ENCODE measurements at regions not wholly inside any gene's neighbourhood (a gene's known extent, or its start where the extent isn't known, plus 50 kb on each side); places are given as distances from the start of the nearest gene placed in this dataset.

DNA sequence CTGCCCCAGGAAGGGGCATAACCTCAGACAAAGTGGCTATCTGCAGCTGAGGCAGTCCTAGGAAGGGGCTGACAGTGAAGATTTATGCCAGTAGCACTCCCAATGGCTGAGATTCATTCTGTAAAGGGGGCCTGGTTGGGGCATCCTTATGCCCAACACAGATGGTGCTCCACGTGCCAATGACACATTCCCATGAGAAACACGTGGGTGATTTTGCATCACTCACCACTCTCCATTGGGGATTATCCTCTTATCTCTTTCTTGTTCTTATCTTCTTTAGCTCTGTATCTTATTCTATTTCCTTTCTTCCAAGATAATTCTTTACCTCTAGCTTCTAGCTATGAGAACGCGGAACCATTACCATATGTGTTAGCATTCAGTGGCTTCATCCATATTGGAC is 194.0 kb upstream of the TUT7 start:
- Mint-ChIP-seq H3K36me3 (no peaks in the 10 kb centered on the region), H3K27ac (no peak overlapping the region), H3K9me3 (no peaks in the 10 kb centered on the region)
- ATAC-seq (no peak), DNase-seq (ENCODE audit: low spot score in 2 of 2) (no peak)

DNA sequence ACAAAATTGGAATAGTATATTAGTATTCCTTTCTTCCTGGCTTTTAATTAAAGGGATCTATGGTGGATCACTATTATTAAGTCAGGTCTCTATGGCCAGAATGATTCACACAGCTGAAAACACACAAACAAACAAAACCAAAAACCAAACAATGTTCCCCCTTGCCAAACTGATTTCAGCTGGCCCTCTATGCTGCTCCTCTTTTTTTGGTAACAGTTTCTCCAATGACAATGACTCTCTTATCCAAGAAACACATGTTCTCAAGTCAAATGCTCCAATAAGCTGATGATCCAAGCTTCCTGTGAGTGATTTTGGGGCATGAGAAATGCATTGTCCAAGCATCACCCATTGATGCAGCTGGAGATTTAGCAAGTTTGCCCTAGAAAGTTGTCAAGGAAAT is 193.4 kb upstream of the TUT7 start:
- Mint-ChIP-seq H3K36me3 (no peaks in the 10 kb centered on the region), H3K27ac (no peak overlapping the region), H3K9me3 (no peaks in the 10 kb centered on the region)
- no peak for ATAC-seq
- no peak for DNase-seq (ENCODE audit: low spot score in 2 of 2)

DNA sequence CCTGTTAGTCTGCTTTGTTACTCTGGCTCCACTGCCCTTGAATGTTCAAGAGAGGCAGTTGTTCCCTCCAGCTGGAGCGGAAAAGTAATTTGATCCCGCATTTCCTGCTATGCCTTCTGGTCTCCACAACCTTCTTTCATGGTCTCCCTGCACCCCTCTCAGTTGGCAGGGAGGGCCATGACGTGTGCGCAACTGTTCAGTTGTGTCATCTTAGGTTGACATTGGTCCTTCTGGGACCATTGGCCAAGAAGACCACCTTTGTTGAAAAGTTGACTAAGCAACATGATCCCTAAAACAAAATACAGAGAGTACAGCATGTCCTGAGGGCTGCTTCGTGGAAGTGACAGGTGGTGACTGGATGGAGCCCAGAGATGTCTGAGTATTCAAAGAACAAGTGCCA is 192.5 kb upstream of the TUT7 start:
- no peaks in the 10 kb centered on the region for H3K9me3 Mint-ChIP-seq
- ATAC-seq, result no peak
- no peak for DNase-seq (ENCODE audit: low spot score in 2 of 2)
- no peak overlapping the region for H3K27ac Mint-ChIP-seq
- no peaks in the 10 kb centered on the region for H3K36me3 Mint-ChIP-seq

DNA sequence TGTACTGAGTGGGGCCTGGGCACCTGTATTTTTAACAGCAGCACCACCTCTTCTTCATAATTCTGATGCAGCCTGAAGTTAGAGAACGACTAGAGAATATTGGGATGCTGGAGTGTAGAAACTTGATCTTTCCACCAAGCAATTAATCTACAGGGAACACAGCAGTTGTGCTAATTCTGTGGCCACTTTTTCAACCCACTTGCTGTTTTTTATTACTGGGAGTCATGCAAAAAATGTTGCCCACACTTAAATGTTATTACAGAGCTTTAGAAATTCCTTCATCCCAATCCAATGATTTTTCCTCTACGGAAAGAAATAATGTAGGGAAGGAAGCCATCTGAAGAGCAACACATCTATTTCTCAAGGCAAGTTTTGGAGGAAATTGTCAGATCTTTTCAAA is 190.9 kb upstream of the TUT7 start:
- DNase-seq (ENCODE audit: low spot score in 2 of 2) (no peak), ATAC-seq (no peak)
- Mint-ChIP-seq H3K27ac (no peak overlapping the region), H3K36me3 (no peaks in the 10 kb centered on the region), H3K9me3 (no peaks in the 10 kb centered on the region)

DNA sequence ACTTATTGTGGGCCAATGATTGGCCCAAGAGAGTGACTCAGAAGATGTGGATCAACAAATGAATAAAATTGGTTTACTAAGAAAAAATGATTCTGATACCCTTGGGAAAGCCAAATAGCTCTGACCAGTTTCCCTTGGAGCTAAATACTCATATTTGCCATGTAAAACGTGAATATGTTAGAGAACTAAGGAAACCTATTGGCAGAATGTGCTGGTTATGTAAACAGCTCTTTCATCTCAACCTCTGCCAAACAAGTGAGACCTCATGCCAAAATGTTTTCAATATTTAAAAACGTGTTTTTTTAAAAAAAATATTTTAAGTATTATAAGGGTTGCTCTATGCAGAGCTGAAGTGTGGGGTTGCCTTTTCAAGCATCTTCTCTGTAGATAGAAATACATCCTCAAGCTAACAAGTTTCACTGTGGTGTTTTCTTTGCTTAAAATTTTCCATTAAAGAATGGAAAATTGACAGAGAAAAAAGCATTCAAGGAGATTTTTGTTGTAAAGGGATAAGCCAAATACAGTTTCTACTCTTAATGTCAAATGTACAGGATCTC is 186.9 kb upstream of the TUT7 start:
- Mint-ChIP-seq H3K9me3 (no peaks in the 10 kb centered on the region), H3K36me3 (no peaks in the 10 kb centered on the region), H3K27ac (no peak overlapping the region)
- no peak for ATAC-seq
- DNase-seq (ENCODE audit: low spot score in 2 of 2), result no peak

DNA sequence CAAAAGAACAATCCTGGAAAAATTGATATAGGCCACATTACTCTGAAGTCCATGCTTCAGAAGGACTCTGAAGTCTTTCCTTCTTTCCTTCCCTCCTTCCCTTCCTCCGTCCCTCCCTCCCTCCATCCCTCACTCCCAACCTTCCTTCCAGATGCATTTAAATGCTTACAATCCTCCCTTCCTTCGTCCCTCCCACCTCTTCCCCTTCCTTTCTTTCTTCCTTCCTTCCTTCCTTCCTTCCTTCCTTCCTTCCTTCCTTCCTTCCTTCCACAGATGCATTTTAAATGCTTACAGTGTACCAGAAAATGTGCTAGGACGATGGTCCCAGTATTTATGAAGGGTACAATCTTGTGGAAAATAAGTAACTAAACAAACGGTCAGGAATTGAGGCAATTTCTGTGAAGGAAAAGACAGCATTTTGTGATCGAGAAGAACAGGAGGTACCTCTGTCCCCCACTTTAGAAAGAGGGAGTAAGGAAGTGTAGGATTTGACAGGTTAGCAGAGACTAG is 181.3 kb upstream of the TUT7 start:
- H3K27ac Mint-ChIP-seq, result no peak overlapping the region
- DNase-seq (ENCODE audit: low spot score in 2 of 2), result no peak
- H3K9me3 Mint-ChIP-seq, result no peaks in the 10 kb centered on the region
- no peaks in the 10 kb centered on the region for H3K36me3 Mint-ChIP-seq
- no peak for ATAC-seq

DNA sequence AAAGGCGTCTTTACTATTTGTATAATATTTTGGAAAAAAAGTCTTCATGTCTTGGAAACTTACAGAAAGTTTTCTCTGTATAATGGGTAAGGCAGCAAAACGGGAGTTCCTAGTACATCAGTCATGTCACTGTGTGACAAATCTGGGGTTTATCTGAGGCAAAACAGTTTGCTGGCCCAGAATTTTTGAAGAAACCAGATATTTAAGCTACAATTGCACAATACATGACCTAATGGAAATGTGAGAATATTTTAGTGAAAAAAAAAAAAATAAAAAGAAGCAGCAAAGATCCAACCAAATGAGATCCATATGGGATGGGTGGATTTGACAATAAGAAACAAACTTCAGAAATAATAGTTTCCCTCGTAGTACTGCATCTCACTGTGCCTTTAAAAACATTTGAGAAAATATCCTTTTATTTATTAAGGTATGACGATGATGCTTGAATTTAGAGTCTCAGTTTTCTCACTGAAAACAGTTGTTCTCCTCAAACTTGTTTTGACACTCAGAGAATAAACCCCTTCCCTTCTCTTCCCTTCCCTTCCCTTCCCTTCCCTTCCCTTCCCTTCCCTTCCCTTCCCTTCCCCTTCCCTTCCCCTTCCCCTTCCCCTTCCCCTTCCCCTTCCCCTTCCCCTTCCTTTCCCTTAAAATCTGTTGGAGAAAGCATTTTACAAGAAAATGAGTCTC is 180.5 kb upstream of the TUT7 start:
- Mint-ChIP-seq H3K27ac (no peak overlapping the region), H3K36me3 (no peaks in the 10 kb centered on the region), H3K9me3 (no peaks in the 10 kb centered on the region)
- ATAC-seq (no peak), DNase-seq (ENCODE audit: low spot score in 2 of 2) (no peak)

DNA sequence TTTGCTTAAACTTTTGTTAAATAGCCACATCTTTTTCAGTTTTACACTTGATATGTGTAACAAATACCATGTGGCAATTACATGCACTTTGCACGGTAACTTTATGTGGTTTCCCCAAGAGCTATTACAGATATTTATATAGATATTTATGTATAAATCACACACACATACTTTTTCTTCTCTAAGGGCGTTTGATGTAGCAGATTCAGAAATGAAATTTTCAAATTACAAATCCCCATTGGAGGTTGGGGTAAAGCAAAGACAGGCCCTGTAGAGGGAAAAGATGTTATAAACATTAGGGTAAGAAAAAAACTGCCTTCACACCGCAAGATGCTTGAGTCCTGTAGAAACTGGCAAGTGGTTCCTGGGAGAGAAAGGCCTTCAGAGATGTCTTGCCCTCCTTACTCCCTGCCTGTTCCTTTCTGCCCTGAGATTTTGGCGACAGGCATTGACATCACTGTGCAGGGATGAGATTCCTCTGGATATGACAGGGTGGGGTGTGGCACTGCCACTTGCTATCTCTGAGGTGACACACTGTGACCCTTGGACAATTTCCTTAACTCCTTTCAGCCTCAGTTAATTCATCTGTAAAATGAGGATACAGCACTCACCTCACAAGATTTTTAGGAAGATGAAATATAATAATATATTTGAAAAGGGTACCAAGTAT is 177.9 kb upstream of the TUT7 start:
- Mint-ChIP-seq H3K9me3 (no peaks in the 10 kb centered on the region), H3K27ac (no peak overlapping the region), H3K36me3 (no peaks in the 10 kb centered on the region)
- ATAC-seq (no peak), DNase-seq (ENCODE audit: low spot score in 2 of 2) (no peak)

DNA sequence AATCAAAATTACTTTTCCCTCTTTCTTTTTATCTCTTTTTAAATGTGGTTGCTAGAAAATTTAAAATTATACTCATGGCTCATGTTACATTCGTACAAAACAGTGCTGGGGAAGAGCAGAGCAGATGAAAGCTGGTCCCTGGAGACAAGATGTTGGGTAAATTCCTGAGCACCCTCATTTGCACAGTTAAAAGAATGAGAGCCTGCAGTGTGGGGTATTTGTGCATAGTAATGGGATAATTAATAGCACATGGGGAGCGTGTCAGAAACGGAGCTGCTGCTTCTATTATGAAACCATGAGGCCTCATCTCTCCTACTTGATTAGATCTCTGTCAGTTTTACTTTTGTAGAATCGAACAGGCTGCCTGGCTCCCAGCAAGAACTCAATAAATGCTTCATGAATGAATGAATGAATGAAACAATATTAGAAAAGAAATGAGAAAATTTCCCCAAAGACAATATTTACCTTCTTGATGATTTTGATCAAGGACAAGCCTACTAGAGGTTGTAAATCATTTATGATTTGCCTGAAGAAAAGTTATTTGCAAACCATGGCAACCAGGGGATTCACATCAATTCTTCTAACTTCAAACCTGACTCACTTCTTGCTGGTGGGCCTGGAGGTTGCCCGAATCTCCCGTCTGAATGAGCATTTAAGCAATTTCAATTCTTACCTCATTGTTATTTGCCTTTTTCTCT is 177.2 kb upstream of the TUT7 start:
- DNase-seq (ENCODE audit: low spot score in 2 of 2) (no peak), ATAC-seq (no peak)
- Mint-ChIP-seq H3K36me3 (no peaks in the 10 kb centered on the region), H3K9me3 (no peaks in the 10 kb centered on the region), H3K27ac (no peak overlapping the region)

DNA sequence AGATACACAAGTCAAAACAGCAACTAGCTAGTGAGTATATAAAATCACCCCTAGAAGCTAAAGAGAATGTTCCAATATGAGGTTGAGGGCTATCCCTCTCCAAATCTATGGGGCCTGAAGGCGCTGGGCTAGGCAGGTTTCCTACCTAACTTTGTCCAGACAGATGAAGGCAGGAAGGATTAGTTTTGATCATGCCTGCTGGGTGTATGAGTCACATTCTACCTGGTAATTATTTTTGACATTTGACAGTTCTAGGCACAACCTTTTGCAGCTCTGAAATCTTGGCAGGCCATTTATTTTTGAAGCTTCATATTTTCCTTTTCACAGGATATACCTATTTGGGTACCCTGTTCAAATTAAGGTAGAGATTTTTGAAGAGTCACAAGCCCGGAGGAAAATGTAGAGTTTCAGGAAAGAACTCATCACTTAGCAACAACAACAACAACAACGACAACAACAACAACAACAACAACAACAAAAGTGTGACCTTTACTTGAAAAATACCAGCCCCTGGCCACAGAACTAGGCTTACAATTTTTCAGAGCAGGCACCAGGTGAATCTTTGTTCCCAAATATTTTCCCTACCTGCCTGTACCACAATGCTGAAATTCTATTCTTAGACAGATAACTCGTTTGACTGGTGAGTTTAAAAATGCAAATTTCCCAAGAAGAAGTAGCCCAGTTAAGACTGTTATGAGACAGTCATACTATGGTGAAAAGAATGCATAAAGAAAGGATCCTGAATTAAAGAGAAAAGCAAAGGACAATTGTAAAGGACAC is 175.5 kb upstream of the TUT7 start:
- DNase-seq (ENCODE audit: low spot score in 2 of 2) (no peak), ATAC-seq (no peak)
- H3K27ac Mint-ChIP-seq, result no peak overlapping the region
- H3K9me3 Mint-ChIP-seq, result no peaks in the 10 kb centered on the region
- no peaks in the 10 kb centered on the region for H3K36me3 Mint-ChIP-seq

DNA sequence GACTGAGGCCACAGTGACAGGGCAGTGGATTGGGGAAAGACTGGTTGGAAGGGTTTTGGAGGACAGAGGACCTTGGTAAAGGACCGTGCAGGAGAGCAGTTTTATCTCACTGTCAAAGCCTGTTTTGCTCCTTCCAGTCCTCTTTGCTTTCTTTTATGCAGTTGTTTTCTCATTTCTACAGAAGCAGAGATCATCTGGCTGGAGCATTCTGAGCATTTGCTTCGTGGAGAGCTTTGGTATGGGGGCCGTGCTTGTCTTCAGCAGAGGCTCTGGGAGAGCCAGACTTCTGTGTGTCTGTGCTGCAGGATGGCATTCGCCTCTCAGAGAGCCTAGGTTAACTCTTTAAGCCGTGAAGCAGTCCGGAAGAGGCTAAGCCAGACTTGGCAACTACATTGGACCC is 171.8 kb upstream of the TUT7 start:
- Mint-ChIP-seq H3K9me3 (no peaks in the 10 kb centered on the region), H3K36me3 (no peaks in the 10 kb centered on the region), H3K27ac (no peak overlapping the region)
- DNase-seq (ENCODE audit: low spot score in 2 of 2) (no peak), ATAC-seq (no peak)

DNA sequence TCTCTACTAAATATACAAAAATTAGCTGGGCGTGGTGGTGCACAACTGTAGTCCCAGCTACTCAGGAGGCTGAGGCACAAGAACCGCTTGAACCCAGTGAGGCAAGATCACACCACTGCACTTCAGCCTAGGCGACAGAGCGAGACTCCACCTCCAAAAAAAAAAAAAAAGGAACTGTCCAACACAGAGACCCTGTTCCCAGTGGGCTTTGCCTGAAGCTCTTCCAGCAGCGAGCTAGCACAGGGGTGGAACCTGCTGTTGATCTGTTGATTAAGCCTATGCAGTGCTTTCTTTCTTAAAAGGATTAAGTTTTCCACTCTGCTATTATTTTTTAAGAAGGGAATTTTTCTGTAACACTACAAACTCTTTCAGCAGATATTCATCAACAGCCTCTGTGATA is 171.0 kb upstream of the TUT7 start:
- Mint-ChIP-seq H3K36me3 (no peaks in the 10 kb centered on the region), H3K27ac (no peak overlapping the region), H3K9me3 (no peaks in the 10 kb centered on the region)
- ATAC-seq (no peak), DNase-seq (ENCODE audit: low spot score in 2 of 2) (no peak)

DNA sequence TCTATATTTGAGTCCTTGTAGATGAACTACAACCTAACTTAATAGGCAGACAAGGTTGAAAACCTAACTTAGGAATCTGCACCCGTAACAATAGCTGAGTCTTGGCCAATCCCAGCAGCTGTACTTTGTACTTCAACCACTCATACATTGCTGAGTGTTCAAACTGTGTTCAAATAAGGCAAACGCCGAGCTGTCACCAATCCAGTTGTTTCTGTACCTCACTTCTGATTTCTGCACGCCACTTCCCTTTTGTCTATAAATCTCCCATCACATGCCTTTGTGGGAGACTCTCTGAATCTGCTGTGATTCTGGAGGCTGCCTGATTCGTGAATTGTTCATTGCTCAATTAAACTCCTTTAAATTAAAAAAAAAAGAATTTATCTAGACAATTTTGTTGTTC is 167.8 kb upstream of the TUT7 start:
- H3K27ac Mint-ChIP-seq, result no peak overlapping the region
- H3K36me3 Mint-ChIP-seq, result no peaks in the 10 kb centered on the region
- DNase-seq (ENCODE audit: low spot score in 2 of 2) (no peak), ATAC-seq (no peak)
- no peaks in the 10 kb centered on the region for H3K9me3 Mint-ChIP-seq

DNA sequence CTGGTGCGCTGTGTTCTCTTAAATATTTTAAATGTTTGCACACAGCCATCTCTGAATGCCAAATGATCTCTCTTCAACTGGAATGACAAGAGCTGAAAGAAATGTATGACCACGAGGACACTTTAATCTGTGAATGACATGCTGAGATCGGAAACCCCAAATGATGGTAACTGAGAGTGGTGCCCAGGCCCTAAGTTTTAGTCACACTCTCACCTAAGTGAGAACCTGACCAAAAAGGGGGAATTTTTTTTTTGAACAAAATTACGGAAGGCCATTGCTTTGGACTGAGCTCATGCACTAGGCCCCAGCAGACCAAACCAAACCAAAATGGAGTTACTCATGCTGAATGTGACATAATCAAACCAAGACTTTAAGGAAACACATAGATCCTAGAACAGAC is 167.1 kb upstream of the TUT7 start:
- no peaks in the 10 kb centered on the region for H3K36me3 Mint-ChIP-seq
- ATAC-seq (no peak), DNase-seq (ENCODE audit: low spot score in 2 of 2) (no peak)

DNA sequence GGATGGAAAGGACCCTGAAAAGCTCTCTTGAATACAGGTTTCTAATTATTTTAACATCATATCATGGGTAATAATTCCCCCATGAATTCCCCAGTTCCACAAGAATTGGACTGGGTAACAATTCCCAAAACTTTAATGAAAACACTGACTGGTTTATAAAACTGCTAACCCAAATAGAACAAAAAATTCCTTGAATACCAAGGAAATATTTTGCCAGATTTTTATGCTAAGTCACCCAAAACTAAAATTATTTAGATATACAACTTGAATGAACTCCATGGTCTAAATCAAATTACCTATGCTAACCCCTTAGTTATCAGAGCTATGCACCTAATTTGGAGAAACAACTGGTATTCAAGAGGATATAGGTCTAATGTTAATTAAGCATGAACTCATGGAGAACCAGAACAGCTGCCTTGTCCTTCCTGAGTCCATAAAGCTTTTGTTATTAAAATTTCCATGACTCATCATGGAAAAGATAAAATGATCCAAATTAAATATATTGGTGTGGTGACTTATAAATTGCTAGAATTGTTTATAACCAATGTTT is 164.9 kb upstream of the TUT7 start:
- DNase-seq (ENCODE audit: low spot score in 2 of 2), result no peak
- no peak for ATAC-seq
- no peaks in the 10 kb centered on the region for H3K9me3 Mint-ChIP-seq
- no peak overlapping the region for H3K27ac Mint-ChIP-seq
- no peaks in the 10 kb centered on the region for H3K36me3 Mint-ChIP-seq

More for the DNA sequence above, 167.1 kb upstream of the TUT7 start:
- Mint-ChIP-seq H3K9me3 (no peaks in the 10 kb centered on the region), H3K27ac (no peak overlapping the region)

DNA sequence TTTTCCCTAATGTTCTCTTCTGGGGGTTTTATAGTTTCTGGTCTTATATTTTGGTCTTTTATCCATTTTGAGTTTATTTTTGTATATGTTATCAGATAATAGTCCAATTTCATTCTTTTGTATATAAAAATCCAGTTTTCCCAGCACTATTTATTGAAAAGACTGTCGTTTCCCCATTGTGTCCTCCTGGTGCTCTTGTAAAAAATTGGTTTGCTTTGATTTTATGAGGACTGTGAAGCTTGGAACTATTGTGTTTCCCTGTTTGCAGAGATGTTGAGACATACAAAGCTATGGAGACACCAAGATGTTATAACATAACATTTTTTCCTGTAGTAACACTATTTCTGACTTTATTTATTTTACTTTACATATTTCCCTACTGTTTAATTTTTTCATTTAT is 163.3 kb upstream of the TUT7 start:
- no peaks in the 10 kb centered on the region for H3K36me3 Mint-ChIP-seq
- ATAC-seq, result no peak
- H3K9me3 Mint-ChIP-seq, result no peaks in the 10 kb centered on the region

DNA sequence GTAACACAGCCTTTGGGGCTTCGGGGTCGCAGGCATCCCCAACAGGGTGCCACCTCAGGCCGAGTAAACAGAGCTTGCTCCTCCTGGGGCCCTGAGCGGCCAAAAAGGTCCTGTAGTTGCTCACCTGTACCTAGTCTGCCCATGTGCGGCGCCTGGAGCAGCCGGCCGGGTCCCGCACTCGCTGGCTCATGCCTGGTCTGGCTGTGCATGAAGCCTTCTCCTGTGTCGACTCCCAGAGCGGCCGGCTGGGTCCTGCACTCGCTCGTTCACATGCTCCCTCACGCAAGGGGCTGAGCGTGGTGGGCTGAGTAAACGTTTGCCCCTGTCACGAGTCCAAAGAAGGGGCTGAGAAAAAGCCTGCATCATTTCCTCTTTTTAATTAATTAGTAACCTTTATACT is 162.4 kb upstream of the TUT7 start:
- H3K9me3 Mint-ChIP-seq, result no peaks in the 10 kb centered on the region
- H3K36me3 Mint-ChIP-seq, result no peaks in the 10 kb centered on the region
- no peak for ATAC-seq
- DNase-seq (ENCODE audit: low spot score in 2 of 2), result no peak
- H3K27ac Mint-ChIP-seq, result no peak overlapping the region

More for the DNA sequence above, 163.3 kb upstream of the TUT7 start:
- H3K27ac Mint-ChIP-seq, result no peak overlapping the region
- DNase-seq (ENCODE audit: low spot score in 2 of 2), result no peak
